Left cardiac atrium (tissue), 4 donors: ENCODE measurements at regions not wholly inside any gene's neighbourhood (a gene's known extent, or its start where the extent isn't known, plus 50 kb on each side); places are given as distances from the start of the nearest gene placed in this dataset.

Experiments used
- ATAC-seq, 2 donors: fragments of 200-7000 bp; cut with Tn5 transposase; one replicate each; pipeline ENCODE4 v1.9.1; 2020; ENCODE audit warnings: mild to moderate bottlenecking in 2 of 2, moderate library complexity in 2 of 2
- DNase-seq: peaks from one replicate; pipeline ENCODE4 v3.0.0-alpha.2; 2020
- intact Hi-C, 2 donors: fragments of 100-400 bp; cut with DNase I; formaldehyde crosslinking; loops; one replicate each; pipeline versions ENCODE4 v1.14.1 to v1.15.1; 2022 to 2023
- donor health status: DM: no; HTN: yes; CAD: no.
- donor health status: DM: no; HTN: yes; CAD: no; lungs with severe emphysema.
- donor health status: DM: yes; HTN: yes; CAD: no.
- donor health status: Dilated cardiomyopathy.

GRCh38 chr17:77428020-77428748 lies 287.4 kb downstream of the SEC14L1 start:
- DNase-seq: no peak
- ATAC-seq: no peak
- intact Hi-C loops: loop anchor here (5.0 to 10.0 kb wide), 2 partner anchors 53 to 101 kb away; no protein-coding TSS in a partner anchor

- intact Hi-C loops: loop anchor here (5.0 to 10.0 kb wide), 2 partner anchors 54 to 102 kb away; no protein-coding TSS in a partner anchor
- DNase-seq (no peak), ATAC-seq (no peak)
These were observed 288.1 kb downstream of the SEC14L1 start for GRCh38 chr17:77428749-77429368.

GRCh38 chr17:77429369-77429968 lies 288.7 kb downstream of the SEC14L1 start:
- ATAC-seq (peak in 1 of 2 donors; percentile 3), DNase-seq (no peak)
- intact Hi-C loops: loop anchor here (5.0 to 10.0 kb wide), 2 partner anchors 55 to 102 kb away; no protein-coding TSS in a partner anchor

GRCh38 chr17:77429969-77430752 lies 289.4 kb downstream of the SEC14L1 start:
- intact Hi-C loops: loop anchor here (2.0 to 10.0 kb wide), 5 partner anchors 55 to 103 kb away; no protein-coding TSS in a partner anchor
- peak; percentile 93 for DNase-seq
- ATAC-seq: peak; percentile 79 to 89

GRCh38 chr17:77432034-77432661 lies 291.4 kb downstream of the SEC14L1 start:
- intact Hi-C loops: loop anchor here in 1 of 2 donors (5.0 kb wide), 1 partner anchor 60 kb away; no protein-coding TSS in a partner anchor
- no peak for DNase-seq
- ATAC-seq: no peak

- intact Hi-C loops: loop anchor here in 1 of 2 donors (5.0 kb wide), 1 partner anchor 60 kb away; no protein-coding TSS in a partner anchor
These were observed 292.0 kb downstream of the SEC14L1 start for GRCh38 chr17:77432742-77433141.

GRCh38 chr17:77433385-77434135 lies 292.8 kb downstream of the SEC14L1 start:
- intact Hi-C loops: loop anchor here in 1 of 2 donors (5.0 kb wide), 1 partner anchor 59 kb away; no protein-coding TSS in a partner anchor
- DNase-seq: peak; percentile 67
- peak; percentile 7 to 28 for ATAC-seq

More at GRCh38 chr17:77432742-77433141, 292.0 kb downstream of the SEC14L1 start:
- ATAC-seq: no peak
- DNase-seq: no peak

- intact Hi-C loops: loop anchor here (5.0 kb wide), 2 partner anchors 38 to 58 kb away; no protein-coding TSS in a partner anchor
- ATAC-seq: no peak
- DNase-seq: no peak
These were observed 293.7 kb downstream of the SEC14L1 start for GRCh38 chr17:77434136-77435114.

- intact Hi-C loops: loop anchor here in 1 of 2 donors (5.0 kb wide), 1 partner anchor 37 kb away; no protein-coding TSS in a partner anchor
- ATAC-seq (peak in 1 of 2 donors; percentile 5), DNase-seq (no peak)
These were observed 294.7 kb downstream of the SEC14L1 start for GRCh38 chr17:77435272-77436057.

GRCh38 chr17:77436058-77436442 lies 295.3 kb downstream of the SEC14L1 start:
- ATAC-seq (peak; percentile 38 to 70), DNase-seq (peak; percentile 73)
- intact Hi-C loops: loop anchor here in 1 of 2 donors (5.0 kb wide), 1 partner anchor 36 kb away; no protein-coding TSS in a partner anchor

- no peak for DNase-seq
- intact Hi-C loops: loop anchor here in 1 of 2 donors (5.0 kb wide), 1 partner anchor 36 kb away; no protein-coding TSS in a partner anchor
- peak in 1 of 2 donors; percentile 1 for ATAC-seq
These were observed 295.7 kb downstream of the SEC14L1 start for GRCh38 chr17:77436481-77436880.

GRCh38 chr17:77437017-77437416 lies 296.2 kb downstream of the SEC14L1 start:
- DNase-seq (peak; percentile 62), ATAC-seq (peak; percentile 24 to 28)
- intact Hi-C loops: loop anchor here in 1 of 2 donors (5.0 kb wide), 1 partner anchor 35 kb away; no protein-coding TSS in a partner anchor

- DNase-seq: no peak
- no peak for ATAC-seq
These were observed 297.0 kb downstream of the SEC14L1 start for GRCh38 chr17:77437747-77438146.

GRCh38 chr17:77438241-77439188 lies 297.7 kb downstream of the SEC14L1 start:
- intact Hi-C loops: loop anchor here in 1 of 2 donors (5.0 kb wide), 1 partner anchor 34 kb away; no protein-coding TSS in a partner anchor
- no peak for DNase-seq
- ATAC-seq: no peak

More at GRCh38 chr17:77437747-77438146, 297.0 kb downstream of the SEC14L1 start:
- intact Hi-C loops: loop anchor here in 1 of 2 donors (5.0 kb wide), 1 partner anchor 35 kb away; no protein-coding TSS in a partner anchor
